Natural killer cell treated with Interleukin-12 subunit alpha and Interleukin-12 subunit beta and Interleukin-15 and Interleukin-18, amount 100 ng/mL, for 72 hours (primary cell): ENCODE measurements at regions not wholly inside any gene's neighbourhood (a gene's known extent, or its start where the extent isn't known, plus 50 kb on each side); places are given as distances from the start of the nearest gene placed in this dataset.

Source experiments
- ATAC-seq, 2 donors: fragments of 150-1000 bp; cut with Tn5 transposase in 1 of 2; sonication (Bioruptor Pico), chemical (Tn5 transposase) in 1 of 2; 2 replicates each; pipeline ENCODE4 v1.10.0; 2021
- DNase-seq: peaks from one replicate; pipeline ENCODE4 v3.0.0; 2022; ENCODE audit warnings: low spot score
- H3K27ac Mint-ChIP-seq, 2 donors: 1 replicate in 1 of 2; 2 replicates in 1 of 2; pipeline ENCODE4 v1.8.0; 2022; ENCODE audit warnings: mixed read lengths in 2 of 2, mild to moderate bottlenecking in 1 of 2, moderate library complexity in 1 of 2
- H3K27me3 Mint-ChIP-seq, 2 donors: 1 replicate in 1 of 2; 2 replicates in 1 of 2; pipeline ENCODE4 v1.8.0; 2022; ENCODE audit warnings: mixed read lengths in 2 of 2
- H3K36me3 Mint-ChIP-seq: one replicate; pipeline ENCODE4 v1.8.0; 2022; ENCODE audit warnings: mixed read lengths
- H3K4me1 Mint-ChIP-seq, 2 donors: 1 replicate in 1 of 2; 2 replicates in 1 of 2; pipeline ENCODE4 v1.8.0; 2022; ENCODE audit warnings: low read depth in 2 of 2, mixed read lengths in 2 of 2, mild to moderate bottlenecking in 1 of 2
- H3K4me3 Mint-ChIP-seq: one replicate; pipeline ENCODE4 v1.8.0; 2022; ENCODE audit warnings: mixed read lengths
- H3K9me3 Mint-ChIP-seq: 2 replicates; pipeline ENCODE4 v1.8.0; 2022; ENCODE audit warnings: mixed read lengths

DNA sequence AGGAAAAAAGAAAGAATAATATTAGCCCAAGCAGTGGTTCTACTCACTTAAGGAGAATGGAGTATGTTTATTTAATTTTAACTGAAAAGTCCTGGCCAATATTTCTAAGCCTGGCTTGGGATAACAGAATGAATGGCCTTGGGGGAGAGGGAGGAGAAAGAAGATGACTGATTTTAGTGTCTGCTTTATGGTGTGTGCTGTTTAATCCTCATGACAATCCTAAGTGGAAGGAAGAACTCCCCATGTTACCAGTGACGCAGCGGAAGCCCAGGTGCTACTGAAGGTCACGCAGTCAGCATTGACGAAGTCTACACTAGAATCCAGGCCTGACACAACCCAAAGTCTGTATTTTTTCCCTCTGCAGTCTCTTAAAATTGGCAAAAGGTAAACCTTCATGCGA, 50.5 kb downstream of the PALM2AKAP2 start:
- H3K4me1 Mint-ChIP-seq: no peaks in the 10 kb centered on the region
- H3K27ac Mint-ChIP-seq: no peak overlapping the region
- no peaks in the 10 kb centered on the region for H3K9me3 Mint-ChIP-seq
- ATAC-seq: no peak
- no peaks in the 10 kb centered on the region for H3K36me3 Mint-ChIP-seq
- peaks cover 0 to 3% of the 10 kb centered on the region in 2 donors for H3K27me3 Mint-ChIP-seq
- no peak overlapping the region for H3K4me3 Mint-ChIP-seq
- no peak for DNase-seq

DNA sequence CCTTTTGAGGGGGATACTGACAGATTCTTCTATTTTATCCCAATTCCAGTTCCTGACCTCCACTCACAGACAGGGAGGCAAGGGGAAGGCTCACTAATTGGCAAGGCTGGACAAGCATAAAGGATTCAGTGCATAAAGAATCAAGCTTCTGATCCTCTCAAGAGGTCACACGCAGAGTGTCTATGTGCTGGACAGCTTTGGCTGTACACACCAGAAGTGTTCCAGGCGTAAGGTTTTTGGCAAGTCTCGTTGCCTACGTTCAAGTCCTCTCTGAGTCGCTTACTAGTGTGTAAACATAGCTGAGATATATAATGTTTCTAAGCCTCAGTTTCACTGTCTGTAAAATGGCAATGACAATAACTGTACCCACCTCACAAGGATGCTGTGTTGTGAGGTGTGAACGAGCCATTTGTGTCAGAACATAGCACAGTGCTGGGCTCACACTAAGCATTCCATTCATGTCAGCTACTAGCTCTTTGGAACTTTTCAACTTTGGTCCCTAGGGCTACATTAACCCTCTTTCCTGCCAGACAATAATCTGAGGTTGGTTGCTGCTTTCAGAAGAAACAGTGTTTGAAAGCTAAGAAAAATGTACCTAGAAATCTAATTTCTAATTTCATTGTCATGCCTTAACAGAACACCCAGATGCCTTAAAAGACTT, 52.1 kb downstream of the PALM2AKAP2 start:
- Mint-ChIP-seq H3K36me3 (no peaks in the 10 kb centered on the region), H3K9me3 (peaks cover 2% of the 10 kb centered on the region), H3K4me3 (no peak overlapping the region), H3K27ac (no peak overlapping the region), H3K4me1 (no peaks in the 10 kb centered on the region), H3K27me3 (peaks cover 8 to 9% of the 10 kb centered on the region in 2 donors)
- DNase-seq (no peak), ATAC-seq (no peak)

DNA sequence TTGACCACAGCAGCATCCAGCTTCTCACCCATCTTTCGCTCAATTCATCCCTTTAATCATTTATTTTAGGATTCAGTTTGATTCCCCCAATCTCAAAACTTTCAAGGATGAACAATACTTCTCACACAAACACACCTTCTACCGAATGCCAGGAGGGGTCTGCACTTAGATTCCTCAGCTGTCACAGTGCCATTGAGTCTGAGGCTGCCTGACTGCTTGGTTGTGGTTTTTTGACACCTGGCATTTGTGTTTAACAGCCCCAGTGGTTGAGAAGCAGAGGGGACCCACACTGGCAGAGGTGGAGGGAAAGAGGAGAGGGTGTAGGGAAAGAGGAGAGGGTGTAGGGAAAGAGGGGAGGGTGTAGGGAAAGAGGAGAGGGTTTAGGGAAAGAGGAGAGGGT, 54.9 kb downstream of the PALM2AKAP2 start:
- Mint-ChIP-seq H3K27me3 (peaks cover 5 to 23% of the 10 kb centered on the region in 2 donors), H3K4me3 (no peak overlapping the region)

DNA sequence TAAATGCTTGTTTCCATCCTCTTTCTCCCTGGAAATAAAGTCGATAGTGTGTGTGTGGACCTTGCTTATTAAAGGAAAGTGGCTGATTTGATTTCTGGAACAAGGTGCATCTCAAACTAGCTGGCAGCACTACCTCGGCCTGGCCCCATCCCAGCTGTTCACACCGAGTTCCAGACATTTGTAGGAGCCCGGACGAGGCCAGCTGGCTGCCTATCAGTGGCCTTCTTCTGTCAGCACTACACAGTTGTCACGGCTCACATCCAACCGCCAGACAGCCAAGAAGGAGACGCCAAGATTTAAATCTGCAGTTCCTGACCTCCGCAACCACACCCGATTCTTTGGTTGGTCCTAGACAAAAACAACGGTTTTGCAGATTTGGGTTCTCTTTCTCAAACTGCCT, 63.6 kb downstream of the PALM2AKAP2 start:
- DNase-seq (no peak), ATAC-seq (no peak)
- Mint-ChIP-seq H3K4me1 (no peaks in the 10 kb centered on the region), H3K27ac (no peak overlapping the region), H3K4me3 (no peak overlapping the region), H3K27me3 (peaks cover 0 to 4% of the 10 kb centered on the region in 2 donors), H3K36me3 (no peaks in the 10 kb centered on the region), H3K9me3 (no peaks in the 10 kb centered on the region)

More for the DNA sequence above, 54.9 kb downstream of the PALM2AKAP2 start:
- H3K27ac Mint-ChIP-seq: no peak overlapping the region
- ATAC-seq (no peak), DNase-seq (no peak)
- peaks cover 2% of the 10 kb centered on the region for H3K9me3 Mint-ChIP-seq
- no peaks in the 10 kb centered on the region for H3K4me1 Mint-ChIP-seq
- no peaks in the 10 kb centered on the region for H3K36me3 Mint-ChIP-seq

DNA sequence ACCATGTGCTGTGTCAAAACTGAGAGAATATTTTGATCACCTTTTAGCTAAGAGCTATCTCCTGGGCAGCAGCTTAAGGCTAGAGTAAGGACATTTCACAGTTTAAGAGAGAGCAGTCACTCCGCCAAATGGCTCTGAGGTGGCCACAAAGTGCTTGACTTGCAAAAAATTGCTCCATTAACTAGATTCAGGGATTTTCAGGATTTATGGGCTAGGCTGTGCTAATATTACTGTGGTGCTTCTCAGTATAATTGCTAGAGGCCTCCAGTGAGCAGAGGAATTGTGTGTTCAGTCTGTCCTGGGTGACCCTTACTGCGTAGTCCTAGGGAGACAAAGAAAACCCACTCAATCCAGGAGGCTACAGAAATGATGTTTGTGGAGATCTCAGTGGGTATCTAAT, 65.2 kb downstream of the PALM2AKAP2 start:
- peaks cover 0 to 4% of the 10 kb centered on the region in 2 donors for H3K27me3 Mint-ChIP-seq
- no peaks in the 10 kb centered on the region for H3K4me1 Mint-ChIP-seq
- H3K27ac Mint-ChIP-seq: no peak overlapping the region
- H3K9me3 Mint-ChIP-seq: no peaks in the 10 kb centered on the region
- H3K36me3 Mint-ChIP-seq: no peaks in the 10 kb centered on the region
- DNase-seq (no peak), ATAC-seq (no peak)
- H3K4me3 Mint-ChIP-seq: no peak overlapping the region

DNA sequence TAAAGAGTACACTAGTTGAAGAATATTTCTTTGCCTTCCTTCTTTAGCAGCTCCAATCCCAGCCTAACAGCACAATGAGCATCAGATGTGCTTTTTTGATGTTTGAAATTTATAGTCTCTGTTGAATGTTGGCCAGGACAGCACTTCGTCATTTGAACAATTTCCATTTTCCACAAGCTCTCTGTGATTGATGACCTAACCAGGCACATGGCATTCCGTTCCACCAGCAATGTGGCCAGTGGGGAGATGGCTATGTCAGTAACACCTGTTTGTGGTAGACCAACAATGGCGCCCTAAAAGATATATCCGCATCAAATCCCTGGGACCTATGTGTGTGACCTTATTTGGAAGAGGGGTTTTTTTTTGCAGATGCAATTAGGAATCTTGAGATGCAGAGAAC, 66.8 kb downstream of the PALM2AKAP2 start:
- H3K36me3 Mint-ChIP-seq: no peaks in the 10 kb centered on the region
- no peak overlapping the region for H3K4me3 Mint-ChIP-seq
- no peak for ATAC-seq
- DNase-seq: no peak
- H3K27ac Mint-ChIP-seq: no peak overlapping the region
- H3K27me3 Mint-ChIP-seq: peaks cover 0 to 6% of the 10 kb centered on the region in 2 donors
- H3K9me3 Mint-ChIP-seq: peaks cover 3% of the 10 kb centered on the region
- H3K4me1 Mint-ChIP-seq: no peaks in the 10 kb centered on the region

DNA sequence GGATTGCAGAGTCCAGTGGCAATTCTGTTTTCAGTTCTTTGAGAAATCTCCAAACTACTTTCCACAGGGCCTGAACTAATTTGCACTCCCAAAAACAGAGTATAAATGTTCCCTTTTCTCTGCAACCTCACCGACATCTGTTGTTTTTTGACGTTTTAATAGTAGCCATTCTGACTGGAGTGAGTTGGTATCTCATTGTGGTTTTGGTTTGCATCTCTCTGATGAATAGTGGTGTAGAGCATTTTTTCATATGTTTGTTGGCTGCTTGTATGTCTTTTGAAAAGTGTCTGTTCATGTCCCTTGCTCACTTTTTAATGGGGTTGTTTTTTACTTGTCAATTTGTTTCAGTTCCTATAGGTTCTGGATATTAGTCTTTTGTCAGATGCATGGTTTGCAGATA, 72.6 kb downstream of the PALM2AKAP2 start:
- H3K27me3 Mint-ChIP-seq: peaks cover 2 to 16% of the 10 kb centered on the region in 2 donors
- no peak for ATAC-seq
- H3K36me3 Mint-ChIP-seq: no peaks in the 10 kb centered on the region
- DNase-seq: no peak
- no peak overlapping the region for H3K27ac Mint-ChIP-seq
- H3K9me3 Mint-ChIP-seq: peaks cover 3% of the 10 kb centered on the region
- H3K4me3 Mint-ChIP-seq: no peak overlapping the region
- H3K4me1 Mint-ChIP-seq: no peaks in the 10 kb centered on the region

DNA sequence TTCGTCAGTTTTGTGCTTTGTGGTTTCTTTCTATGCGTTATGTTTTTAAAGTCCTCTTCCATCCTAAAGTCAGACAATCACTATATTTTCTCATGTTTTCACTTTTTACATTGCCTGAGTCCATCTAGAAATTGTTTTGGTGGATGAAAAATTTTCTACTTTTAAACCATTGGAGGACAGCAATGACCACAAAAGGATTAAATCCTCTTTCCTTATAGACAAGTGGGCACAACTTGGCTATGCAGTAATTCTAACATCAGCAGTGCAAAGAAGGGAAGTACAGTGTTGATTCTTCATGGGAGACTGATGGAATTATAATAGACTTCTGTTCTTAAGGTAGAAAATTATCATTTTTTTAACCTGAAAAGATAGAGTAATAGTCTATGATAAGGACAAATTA, 75.5 kb downstream of the PALM2AKAP2 start:
- no peaks in the 10 kb centered on the region for H3K4me1 Mint-ChIP-seq
- H3K36me3 Mint-ChIP-seq: no peaks in the 10 kb centered on the region
- H3K4me3 Mint-ChIP-seq: no peak overlapping the region
- DNase-seq: no peak
- peaks cover 11 to 27% of the 10 kb centered on the region in 2 donors for H3K27me3 Mint-ChIP-seq
- no peak overlapping the region for H3K27ac Mint-ChIP-seq
- peaks cover 3% of the 10 kb centered on the region for H3K9me3 Mint-ChIP-seq
- ATAC-seq: no peak

DNA sequence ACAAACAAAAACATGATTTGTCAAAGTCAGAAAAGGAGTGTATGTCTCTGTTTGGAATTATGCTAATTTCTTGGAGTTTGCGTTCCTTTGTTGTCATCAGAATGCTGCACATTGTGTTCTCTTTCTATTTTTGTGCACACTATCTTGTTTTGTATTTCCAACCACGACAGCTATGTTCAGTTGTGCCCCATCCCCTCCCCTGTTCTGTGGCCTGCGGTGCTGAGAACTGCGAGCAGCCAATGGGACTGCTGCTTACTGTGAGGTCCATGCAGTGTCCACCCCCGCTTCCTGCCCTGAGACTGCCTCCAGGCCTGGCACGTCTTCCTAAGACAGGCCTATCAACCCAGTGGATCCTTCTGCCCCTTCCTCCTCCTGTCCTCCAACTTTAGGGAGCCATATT, 76.8 kb downstream of the PALM2AKAP2 start:
- ATAC-seq (peak in 1 of 2 donors; percentile 41), DNase-seq (no peak)
- H3K9me3 Mint-ChIP-seq: no peaks in the 10 kb centered on the region
- H3K4me1 Mint-ChIP-seq: no peaks in the 10 kb centered on the region
- no peaks in the 10 kb centered on the region for H3K36me3 Mint-ChIP-seq
- peaks cover 14 to 27% of the 10 kb centered on the region in 2 donors for H3K27me3 Mint-ChIP-seq
- H3K27ac Mint-ChIP-seq: no peak overlapping the region
- no peak overlapping the region for H3K4me3 Mint-ChIP-seq

DNA sequence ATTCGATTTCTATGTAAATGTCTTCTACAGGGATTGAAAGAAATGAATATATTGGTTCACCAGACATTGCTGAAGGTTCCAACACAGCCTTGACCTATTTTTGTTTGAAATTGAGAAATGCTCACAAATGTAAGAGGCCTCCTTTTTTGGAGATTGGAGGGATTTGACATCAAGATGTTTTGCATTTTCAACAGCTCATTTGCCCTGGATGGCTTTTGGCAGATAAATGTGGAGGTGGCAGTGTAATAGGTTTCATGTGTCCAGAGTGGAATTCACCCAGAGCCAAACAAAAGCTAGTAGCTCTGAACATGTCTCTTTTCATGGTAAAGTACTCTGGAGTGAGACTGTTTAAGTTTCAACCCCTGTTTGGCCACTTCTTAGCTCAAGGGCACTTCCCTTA, 77.3 kb downstream of the PALM2AKAP2 start:
- H3K27ac Mint-ChIP-seq: no peak overlapping the region
- ATAC-seq (no peak), DNase-seq (no peak)
- no peaks in the 10 kb centered on the region for H3K36me3 Mint-ChIP-seq
- H3K4me3 Mint-ChIP-seq: no peak overlapping the region
- H3K9me3 Mint-ChIP-seq: no peaks in the 10 kb centered on the region
- peaks cover 14 to 26% of the 10 kb centered on the region in 2 donors for H3K27me3 Mint-ChIP-seq
- H3K4me1 Mint-ChIP-seq: no peaks in the 10 kb centered on the region

DNA sequence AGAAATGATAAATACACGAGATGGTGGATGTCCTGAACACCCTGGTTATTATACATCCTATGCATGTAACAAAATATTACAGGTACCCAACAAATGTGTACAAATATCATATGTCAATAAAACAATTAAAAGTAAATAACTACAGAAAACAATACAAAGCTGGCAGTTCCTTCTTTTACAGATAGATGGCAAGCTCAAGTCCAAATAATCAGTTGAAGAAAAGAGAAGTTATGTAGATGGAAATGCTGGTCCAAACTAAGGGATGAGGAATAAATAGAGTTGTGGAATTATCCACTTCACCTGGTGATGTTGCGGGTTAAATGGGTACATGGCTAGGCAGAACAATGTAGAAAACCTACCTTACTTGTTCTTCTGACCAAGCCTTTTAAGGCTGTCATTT, 79.4 kb downstream of the PALM2AKAP2 start:
- DNase-seq (no peak), ATAC-seq (no peak)
- Mint-ChIP-seq H3K27ac (no peak overlapping the region), H3K36me3 (no peaks in the 10 kb centered on the region), H3K9me3 (no peaks in the 10 kb centered on the region), H3K4me1 (no peaks in the 10 kb centered on the region), H3K4me3 (no peak overlapping the region), H3K27me3 (peaks cover 11 to 18% of the 10 kb centered on the region in 2 donors)

DNA sequence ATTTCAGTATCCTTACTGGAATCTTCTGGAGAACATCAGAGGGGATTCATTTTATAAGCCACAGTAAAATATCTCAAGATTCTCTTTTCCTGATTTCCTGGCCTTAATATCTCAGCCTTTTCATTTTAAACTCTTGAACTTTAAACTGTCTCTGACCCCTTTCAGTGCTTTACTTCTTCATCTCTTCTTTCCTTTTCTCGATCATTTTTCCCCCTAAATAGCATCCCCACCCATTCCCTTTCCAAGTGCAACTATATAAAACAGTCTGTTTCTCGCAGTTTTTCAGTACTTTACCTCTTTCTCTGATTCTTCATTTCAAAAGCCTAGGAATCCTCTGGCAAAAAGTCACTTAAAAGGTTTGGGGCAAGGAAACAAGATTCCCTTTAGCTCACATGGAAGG, 80.5 kb downstream of the PALM2AKAP2 start:
- Mint-ChIP-seq H3K27me3 (peaks cover 11 to 18% of the 10 kb centered on the region in 2 donors), H3K36me3 (no peaks in the 10 kb centered on the region), H3K9me3 (no peaks in the 10 kb centered on the region), H3K4me3 (no peak overlapping the region), H3K4me1 (no peaks in the 10 kb centered on the region), H3K27ac (no peak overlapping the region)
- DNase-seq: no peak
- ATAC-seq: no peak

DNA sequence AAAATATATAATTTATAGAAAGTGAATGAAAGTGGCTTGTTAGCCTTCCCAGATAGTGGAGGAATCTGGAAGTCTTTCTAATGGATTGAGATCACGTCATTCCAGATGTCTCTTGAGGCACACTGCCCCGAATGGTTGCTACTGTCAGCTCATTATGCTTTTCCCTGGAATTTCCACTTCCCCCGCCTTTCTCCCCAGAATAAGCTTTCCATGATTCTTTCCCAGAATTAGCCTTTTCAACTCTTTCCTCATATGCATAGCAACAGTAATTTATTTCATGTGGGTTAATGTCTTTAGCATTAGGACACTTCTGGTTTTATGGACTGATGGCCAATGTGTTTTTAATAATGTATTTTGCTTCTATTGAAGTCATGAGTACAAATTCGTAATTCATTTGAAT, 81.5 kb downstream of the PALM2AKAP2 start:
- DNase-seq (no peak), ATAC-seq (no peak)
- H3K27ac Mint-ChIP-seq: no peak overlapping the region
- H3K36me3 Mint-ChIP-seq: no peaks in the 10 kb centered on the region
- H3K9me3 Mint-ChIP-seq: no peaks in the 10 kb centered on the region
- no peaks in the 10 kb centered on the region for H3K4me1 Mint-ChIP-seq
- H3K4me3 Mint-ChIP-seq: no peak overlapping the region
- peaks cover 19 to 21% of the 10 kb centered on the region in 2 donors for H3K27me3 Mint-ChIP-seq

DNA sequence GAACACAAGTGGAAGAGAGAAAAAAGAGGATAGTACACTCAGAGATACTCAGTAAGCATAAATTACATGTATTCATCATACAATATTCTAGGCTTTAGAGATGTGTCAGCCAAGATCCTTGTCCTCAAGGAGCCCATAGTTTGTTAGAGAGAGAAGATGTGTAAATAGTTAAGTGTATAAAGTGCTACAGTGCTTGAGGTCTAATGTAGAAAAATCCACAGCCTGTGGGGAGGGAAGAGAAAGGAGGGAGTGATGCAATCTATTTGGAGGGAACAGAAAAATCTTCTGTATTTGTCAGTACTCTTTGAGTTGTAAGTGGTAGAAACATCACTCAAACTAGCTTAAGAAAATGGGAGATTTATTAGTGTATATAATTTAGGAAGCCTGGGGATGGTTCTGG, 81.9 kb downstream of the PALM2AKAP2 start:
- no peaks in the 10 kb centered on the region for H3K9me3 Mint-ChIP-seq
- no peak overlapping the region for H3K27ac Mint-ChIP-seq
- no peak for DNase-seq
- H3K27me3 Mint-ChIP-seq: peaks cover 21 to 22% of the 10 kb centered on the region in 2 donors
- no peak overlapping the region for H3K4me3 Mint-ChIP-seq
- no peaks in the 10 kb centered on the region for H3K36me3 Mint-ChIP-seq
- H3K4me1 Mint-ChIP-seq: no peaks in the 10 kb centered on the region
- ATAC-seq: no peak

DNA sequence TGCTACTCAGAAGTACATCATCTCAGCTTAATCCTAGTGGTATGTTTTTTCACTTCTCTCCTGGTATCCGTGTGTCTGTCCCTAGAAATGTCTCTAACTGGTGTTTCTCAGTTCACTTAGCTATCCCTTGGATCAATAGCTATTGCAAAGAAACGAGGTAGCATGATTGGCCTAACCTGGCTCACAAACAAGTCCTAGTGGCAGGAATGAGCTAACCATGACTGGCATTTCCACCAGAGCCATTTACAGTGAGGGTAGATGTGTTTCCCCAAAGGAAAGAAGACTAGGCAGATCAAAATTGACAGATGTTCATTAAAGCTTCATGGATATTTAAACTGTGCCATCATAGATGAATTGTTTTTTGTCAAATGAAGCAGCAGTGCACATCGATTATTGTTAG, 82.5 kb downstream of the PALM2AKAP2 start:
- H3K27ac Mint-ChIP-seq: no peak overlapping the region
- H3K9me3 Mint-ChIP-seq: no peaks in the 10 kb centered on the region
- peaks cover 25% of the 10 kb centered on the region in 2 donors for H3K27me3 Mint-ChIP-seq
- no peak overlapping the region for H3K4me3 Mint-ChIP-seq
- no peaks in the 10 kb centered on the region for H3K36me3 Mint-ChIP-seq
- DNase-seq: no peak
- H3K4me1 Mint-ChIP-seq: no peaks in the 10 kb centered on the region
- no peak for ATAC-seq
